Thyroid gland (tissue), 4 donors: ENCODE measurements at regions not wholly inside any gene's neighbourhood (a gene's known extent, or its start where the extent isn't known, plus 50 kb on each side); places are given as distances from the start of the nearest gene placed in this dataset.

Experiments
- CTCF ChIP-seq, 6 experiments: fragments of 200-600 bp in 3 of 6; fragments of 450-650 bp in 3 of 6; sonication (generic) in 3 of 6; IDR thresholded peaks; one replicate each; pipeline ENCODE4 v1.5.1; 2016 to 2019; ENCODE audit warnings: antibody characterized with exemption in 6 of 6, mild to moderate bottlenecking in 2 of 6, inconsistent platforms in 1 of 6, moderate library complexity in 1 of 6
- POLR2A ChIP-seq, 2 donors: fragments of 450-650 bp; IDR thresholded peaks; one replicate each; pipeline ENCODE4 v1.6.1; 2017; ENCODE audit warnings: antibody characterized with exemption in 2 of 2, mild to moderate bottlenecking in 2 of 2, moderate library complexity in 1 of 2

- TF ChIP-seq POLR2A (IDR thresholded peaks at IDR 0.05), result no peak
- TF ChIP-seq CTCF (IDR thresholded peaks at IDR 0.05), result no peak
Measured at GRCh38 chr19:31504221-31504620, 155.0 kb upstream of the TSHZ3 start.
